GM12878 (cell line): ENCODE measurements at regions not wholly inside any gene's neighbourhood (a gene's known extent, or its start where the extent isn't known, plus 50 kb on each side); places are given as distances from the start of the nearest gene placed in this dataset.

Experiments used
- ATAC-seq: fragments of 200-7000 bp; cut with Tn5 transposase; 3 replicates; pipeline ENCODE4 v1.9.1; 2020; ENCODE audit warnings: mild to moderate bottlenecking, moderate library complexity
- BruUV-seq: library from RNA; stranded (reverse); fragments of 400-500 nt; replicated peaks from 2 replicates; lab custom pipeline; 2021; lab: Mats Ljungman, UMichigan
- CTCF ChIA-PET: fragments of 300-600 bp; sonication (Branson Sonifier 250); formaldehyde crosslinking; extraction: SDS; loops from one replicate; lab custom pipeline; 2021; ENCODE audit warnings: inconsistent platforms; lab: Yijun Ruan, JAX
- POLR2A ChIA-PET: fragments of 350-600 bp; formaldehyde crosslinking; extraction: SDS; loops from one replicate; lab custom pipeline; 2021; ENCODE audit warnings: inconsistent platforms; lab: Charles Lee
- RAD21 ChIA-PET: fragments of 300-600 bp; sonication (Branson Sonifier 250); formaldehyde crosslinking; loops from one replicate; lab custom pipeline; 2023; ENCODE audit warnings: antibody characterized with exemption; ENCODE audit not compliant: unreplicated experiment; lab: Charles Lee
- SMC1A ChIA-PET: fragments of 300-600 bp; sonication (Branson Sonifier 250); formaldehyde crosslinking; loops from one replicate; lab custom pipeline; 2023; ENCODE audit not compliant: unreplicated experiment, uncharacterized antibody; lab: Charles Lee
- DNase-seq: peaks from one replicate; pipeline ENCODE4 v3.0.0-alpha.2; 2011; ENCODE audit warnings: low read depth, low spot score
- FAIRE-seq: peaks from 3 replicates; lab custom pipeline; 2011; peaks lifted over from hg19 to GRCh38; lab: Jason Lieb, UNC
- H2AFZ ChIP-seq: 2 replicates; pipeline ENCODE4 v1.6.0; 2011; ENCODE audit warnings: low read depth, low read length, control low read depth; ENCODE audit not compliant: control insufficient read depth
- H3K27ac ChIP-seq: 2 replicates; pipeline ENCODE4 v1.5.1; 2011; ENCODE audit warnings: control low read depth; ENCODE audit not compliant: control insufficient read depth, insufficient read depth
- H3K27me3 ChIP-seq, 2 experiments: replicated peaks in 1 of 2; 2 replicates each; pipeline versions ENCODE4 v1.6.0 to v1.6.1; 2011; ENCODE audit warnings: low read length in 1 of 2; ENCODE audit not compliant: control insufficient read depth in 2 of 2, insufficient read depth in 2 of 2
- H3K36me3 ChIP-seq, 2 experiments: 2 replicates each; pipeline ENCODE4 v1.5.1; 2011; ENCODE audit warnings: low read length in 1 of 2; ENCODE audit not compliant: control insufficient read depth in 2 of 2, insufficient read depth in 2 of 2
- H3K4me1 ChIP-seq: 2 replicates; pipeline ENCODE4 v1.6.1; 2011; ENCODE audit warnings: mild to moderate bottlenecking, low read length, moderate library complexity, mixed read lengths; ENCODE audit not compliant: control insufficient read depth, insufficient read depth
- H3K4me2 ChIP-seq: 2 replicates; pipeline ENCODE4 v1.6.0; 2011; ENCODE audit warnings: control low read depth; ENCODE audit not compliant: control insufficient read depth, insufficient read depth
- H3K4me3 ChIP-seq: fragments of 200-600 bp; sonication (generic); 2 replicates; pipeline ENCODE4 v1.5.1; 2016
- H3K79me2 ChIP-seq: 2 replicates; pipeline ENCODE4 v1.6.0; 2011; ENCODE audit warnings: low read length; ENCODE audit not compliant: control insufficient read depth, insufficient read depth
- H3K9ac ChIP-seq: 2 replicates; pipeline ENCODE4 v1.8.0; 2011; ENCODE audit warnings: low read length, control low read depth, mixed read lengths; ENCODE audit not compliant: control insufficient read depth, insufficient read depth
- H3K9me3 ChIP-seq: replicated peaks from 3 replicates; pipeline ENCODE4 v1.5.1; 2011; ENCODE audit warnings: mild to moderate bottlenecking, low read length; ENCODE audit not compliant: control insufficient read depth, insufficient read depth
- H4K20me1 ChIP-seq: 2 replicates; pipeline ENCODE4 v1.6.0; 2011; ENCODE audit not compliant: control insufficient read depth, insufficient read depth
- BCL11A ChIP-seq: IDR thresholded peaks from 2 replicates; pipeline ENCODE4 v1.6.1; 2011; ENCODE audit warnings: low read depth, low read length
- BHLHE40 ChIP-seq, 2 experiments: fragments of 450-650 bp in 1 of 2; IDR thresholded peaks; 2 replicates each; pipeline ENCODE4 v1.6.1; 2011 to 2017; ENCODE audit warnings: low read depth in 2 of 2, borderline replicate concordance in 1 of 2, improper control_type of control experiment in 1 of 2, low read length in 1 of 2, mild to moderate bottlenecking in 1 of 2
- CEBPB ChIP-seq, 2 experiments: fragments of 150-350 bp in 1 of 2; IDR thresholded peaks; 2 replicates each; pipeline ENCODE4 v1.6.1; 2012 to 2014; ENCODE audit warnings: low read depth in 2 of 2, low read length in 2 of 2, borderline replicate concordance in 1 of 2, inconsistent platforms in 1 of 2
- CHD1 ChIP-seq: IDR thresholded peaks from 2 replicates; pipeline ENCODE4 v1.6.1; 2012; ENCODE audit warnings: low read depth, low read length, improper control_type of control experiment
- E2F4 ChIP-seq: IDR thresholded peaks from 2 replicates; pipeline ENCODE4 v1.6.1; 2012; ENCODE audit warnings: low read depth, low read length, improper control_type of control experiment
- EGR1 ChIP-seq, 2 experiments: IDR thresholded peaks; 1 replicate in 1 of 2; 2 replicates in 1 of 2; pipeline ENCODE4 v1.6.1; 2011 to 2012; ENCODE audit warnings: low read depth in 2 of 2, low read length in 2 of 2, borderline replicate concordance in 1 of 2, mild to moderate bottlenecking in 1 of 2, moderate library complexity in 1 of 2
- FOS ChIP-seq: IDR thresholded peaks from 3 replicates; pipeline ENCODE4 v1.6.1; 2011; ENCODE audit warnings: borderline replicate concordance; ENCODE audit not compliant: insufficient read length; ENCODE audit errors: extremely low read depth
- IRF3 ChIP-seq: fragments of 450-650 bp; IDR thresholded peaks from 2 replicates; pipeline ENCODE4 v1.6.1; 2014; ENCODE audit warnings: mild to moderate bottlenecking
- MXI1 ChIP-seq: fragments of 150-350 bp; IDR thresholded peaks from 2 replicates; pipeline ENCODE4 v1.6.1; 2011; ENCODE audit warnings: low read depth, mild to moderate bottlenecking, inconsistent platforms, low read length, improper control_type of control experiment
- NR2C2 ChIP-seq: IDR thresholded peaks from 2 replicates; pipeline ENCODE4 v1.6.1; 2011; ENCODE audit warnings: borderline replicate concordance, low read depth; ENCODE audit not compliant: control insufficient read depth, insufficient read length
- PKNOX1 ChIP-seq: fragments of 450-650 bp; IDR thresholded peaks from 2 replicates; pipeline ENCODE4 v1.6.1; 2016; ENCODE audit warnings: mild to moderate bottlenecking
- PML ChIP-seq: IDR thresholded peaks from 2 replicates; pipeline ENCODE4 v1.6.1; 2012; ENCODE audit warnings: low read length, inconsistent platforms
- POLR2A ChIP-seq: IDR thresholded peaks from 2 replicates; pipeline ENCODE4 v1.6.1; 2011; ENCODE audit warnings: low read depth, mild to moderate bottlenecking, low read length
- SREBF1 ChIP-seq: IDR thresholded peaks from 2 replicates; pipeline ENCODE4 v1.6.1; 2012; ENCODE audit warnings: mild to moderate bottlenecking, low read length
- ZBED1 ChIP-seq: IDR thresholded peaks from 2 replicates; pipeline ENCODE4 v1.6.1; 2016; ENCODE audit warnings: borderline replicate concordance
- WGBS: methylation state at CpG from one replicate; pipeline ENCODE4 v1.1.6; 2016; ENCODE audit warnings: low lambda C conversion rate; ENCODE audit not compliant: insufficient replicate concordance, insufficient coverage; ENCODE audit errors: missing lambda C conversion rate; 5-methylcytosine and 5-hydroxymethylcytosine counted together
- in situ Hi-C: fragments of 300-500 bp; cut with MboI; formaldehyde crosslinking; loops from 9 replicates; pipeline ENCODE4 v1.14.3; 2018; ENCODE audit warnings: mixed read lengths
- intact Hi-C: fragments of 100-400 bp; cut with micrococcal nuclease; formaldehyde crosslinking; loops from one replicate; pipeline ENCODE4 v1.14.2; 2022; ENCODE audit not compliant: unreplicated experiment

GRCh38 chr10:108303149-108303548, 1138.6 kb upstream of the SORCS1 start (continued):
- TF ChIP-seq CEBPB (IDR thresholded peaks at IDR 0.05; ENCODE audit: borderline replicate concordance in 1 of 2, low read depth in 2 of 2, low read length in 2 of 2) (0 out of 4 replicates have a peak, but pooled peaks of 1 of the 2 experiments have one; percentile 23), BCL11A (peak; percentile 57; the same call in 1 of the 2 replicates), PKNOX1 (no peak), BHLHE40 (IDR thresholded peaks at IDR 0.05; ENCODE audit: borderline replicate concordance in 1 of 2, low read depth in 2 of 2, low read length in 1 of 2) (peak; percentile 75 to 83), CHD1 (no peak)
- TF ChIP-seq, all 136 proteins: peak for 16

- no peak overlapping the region for H2AFZ ChIP-seq
- BruUV-seq = no TSS peak
These were observed 1136.5 kb upstream of the SORCS1 start for GRCh38 chr10:108301002-108301401.

More at GRCh38 chr10:108301002-108301401, 1136.5 kb upstream of the SORCS1 start:
- CTCF ChIA-PET = no interaction called here
- Histone ChIP-seq H3K4me3 (no peak overlapping the region), H4K20me1 (no peaks in the 10 kb centered on the region), H3K27ac (no peak overlapping the region), H3K36me3 (no peaks in the 10 kb centered on the region), H3K9me3 (no peaks in the 10 kb centered on the region), H3K27me3 (no peaks in the 10 kb centered on the region), H3K4me2 (no peak overlapping the region), H3K79me2 (no peaks in the 10 kb centered on the region), H3K4me1 (no peaks in the 10 kb centered on the region)
- RAD21 ChIA-PET = no interaction called here
- intact Hi-C loops (no loop called here), in situ Hi-C loops (no loop called here)
- POLR2A ChIA-PET = no interaction called here
- no peak for ATAC-seq
- SMC1A ChIA-PET = no interaction called here
- WGBS = 13% methylated on average over 3 of the region's 3 CpGs
- no peak for TF ChIP-seq POLR2A
- TF ChIP-seq EGR1 (IDR thresholded peaks at IDR 0.05; ENCODE audit: borderline replicate concordance in 1 of 2, low read depth in 2 of 2, low read length in 2 of 2) = no peak
- TF ChIP-seq PML = no peak
- TF ChIP-seq IRF3 = no peak
- TF ChIP-seq ZBED1 = no peak
- no peak for TF ChIP-seq NR2C2
- no peak for TF ChIP-seq SREBF1
- TF ChIP-seq E2F4 = no peak
- no peak for TF ChIP-seq MXI1
- TF ChIP-seq CEBPB (IDR thresholded peaks at IDR 0.05; ENCODE audit: borderline replicate concordance in 1 of 2, low read depth in 2 of 2, low read length in 2 of 2) = no peak
- TF ChIP-seq FOS = no peak
- TF ChIP-seq, all 136 proteins: peak for 0
- no peak for FAIRE-seq
- no peak overlapping the region for H3K9ac ChIP-seq
- DNase-seq = no peak
